Ectodermal cell (in vitro differentiated cells): ENCODE measurements at regions not wholly inside any gene's neighbourhood (a gene's known extent, or its start where the extent isn't known, plus 50 kb on each side); places are given as distances from the start of the nearest gene placed in this dataset.

Experiments
- H3K27ac ChIP-seq: 2 replicates; pipeline ENCODE4 v1.7.0; 2013; ENCODE audit warnings: mild to moderate bottlenecking, low read depth, low read length; ENCODE audit not compliant: insufficient read depth, poor library complexity, severe bottlenecking
- H3K27me3 ChIP-seq: 2 replicates; pipeline ENCODE4 v1.7.0; 2013; ENCODE audit warnings: mild to moderate bottlenecking, low read length; ENCODE audit not compliant: insufficient read depth, control insufficient read depth, poor library complexity, severe bottlenecking
- H3K36me3 ChIP-seq: one replicate; pipeline ENCODE4 v1.7.0; 2013; ENCODE audit warnings: low read length; ENCODE audit not compliant: control insufficient read depth, insufficient read depth
- H3K4me1 ChIP-seq: one replicate; pipeline ENCODE4 v1.7.0; 2013; ENCODE audit warnings: low read length; ENCODE audit not compliant: control insufficient read depth, insufficient read depth
- H3K4me3 ChIP-seq: 2 replicates; pipeline ENCODE4 v1.7.0; 2013; ENCODE audit warnings: low read depth, low read length, control low read depth; ENCODE audit not compliant: insufficient read depth
- H3K9me3 ChIP-seq: 2 replicates; pipeline ENCODE4 v1.7.0; 2013; ENCODE audit warnings: mild to moderate bottlenecking, low read length, moderate library complexity; ENCODE audit not compliant: control insufficient read depth
- WGBS, 2 experiments: methylation state at CpG; one replicate each; pipeline ENCODE4 v1.1.7; 2013; ENCODE audit warnings: missing lambda C conversion rate in 2 of 2; 5-methylcytosine and 5-hydroxymethylcytosine counted together

- H3K27me3 ChIP-seq = no peaks in the 10 kb centered on the region
- H3K27ac ChIP-seq = no peak overlapping the region
- H3K4me1 ChIP-seq = no peaks in the 10 kb centered on the region
- no peak overlapping the region for H3K4me3 ChIP-seq
- H3K9me3 ChIP-seq = no peaks in the 10 kb centered on the region
- 93 to 98% methylated on average over 2 of the region's 2 CpGs for WGBS, 2 experiments
- H3K36me3 ChIP-seq = no peaks in the 10 kb centered on the region
These were observed 395.3 kb downstream of the NYAP2 start for GRCh38 chr2:225794652-225795400.

- H3K9me3 ChIP-seq = no peaks in the 10 kb centered on the region
- H3K4me3 ChIP-seq = no peak overlapping the region
- no peaks in the 10 kb centered on the region for H3K27me3 ChIP-seq
- no peaks in the 10 kb centered on the region for H3K36me3 ChIP-seq
- no peaks in the 10 kb centered on the region for H3K4me1 ChIP-seq
- no peak overlapping the region for H3K27ac ChIP-seq
- 81 to 96% methylated on average over 2 of the region's 2 CpGs for WGBS, 2 experiments
These were observed 394.4 kb downstream of the NYAP2 start for GRCh38 chr2:225793736-225794550.

DNA sequence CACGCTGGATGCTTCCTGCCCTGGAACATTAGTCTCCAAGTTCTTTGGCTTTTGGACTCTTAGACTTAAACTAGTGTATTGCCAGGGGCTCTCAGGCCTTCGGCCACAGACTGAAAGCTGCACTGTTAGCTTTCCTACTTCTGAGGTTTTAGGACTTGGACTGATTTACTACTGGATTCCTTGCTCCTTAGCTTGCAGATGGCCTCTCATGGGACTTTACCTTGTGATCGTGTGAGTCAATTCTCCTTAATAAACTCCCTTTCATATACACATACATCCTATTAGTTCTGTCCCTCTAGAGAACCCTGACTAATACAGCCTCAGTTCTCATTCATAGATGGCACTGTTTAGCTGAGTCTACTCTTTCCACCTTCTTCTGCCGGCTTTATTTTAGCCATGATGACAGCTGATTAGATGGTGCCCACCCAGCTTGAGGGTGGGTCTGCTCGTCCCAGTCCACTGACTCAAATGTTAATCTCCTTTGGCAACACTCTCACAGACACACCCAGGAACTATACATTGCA is 389.1 kb downstream of the NYAP2 start:
- H3K4me1 ChIP-seq = no peaks in the 10 kb centered on the region
- no peak overlapping the region for H3K27ac ChIP-seq
- no peak overlapping the region for H3K4me3 ChIP-seq
- H3K9me3 ChIP-seq = no peaks in the 10 kb centered on the region
- H3K36me3 ChIP-seq = no peaks in the 10 kb centered on the region
- H3K27me3 ChIP-seq = no peaks in the 10 kb centered on the region
- WGBS, 2 experiments = 89 to 91% methylated on average over 5 of the region's 5 CpGs

DNA sequence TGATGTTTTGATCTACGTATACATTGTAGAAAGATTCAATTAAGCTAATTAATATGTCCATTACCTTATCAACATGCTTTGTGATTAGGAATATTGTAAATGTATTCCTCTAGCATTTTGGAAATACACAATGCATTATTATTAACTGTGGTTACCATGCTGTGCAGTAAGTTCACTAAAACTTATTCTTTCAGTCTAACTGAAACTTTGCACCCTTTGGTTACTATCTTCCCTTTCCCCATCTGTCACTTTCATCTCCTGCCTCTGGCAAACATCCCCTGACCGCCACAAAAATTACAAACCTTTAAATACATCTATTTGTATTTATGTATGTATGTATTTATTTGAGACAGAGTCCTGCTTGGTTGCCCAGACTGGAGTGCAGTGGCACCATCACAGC is 388.0 kb downstream of the NYAP2 start:
- H3K4me3 ChIP-seq = no peak overlapping the region

DNA sequence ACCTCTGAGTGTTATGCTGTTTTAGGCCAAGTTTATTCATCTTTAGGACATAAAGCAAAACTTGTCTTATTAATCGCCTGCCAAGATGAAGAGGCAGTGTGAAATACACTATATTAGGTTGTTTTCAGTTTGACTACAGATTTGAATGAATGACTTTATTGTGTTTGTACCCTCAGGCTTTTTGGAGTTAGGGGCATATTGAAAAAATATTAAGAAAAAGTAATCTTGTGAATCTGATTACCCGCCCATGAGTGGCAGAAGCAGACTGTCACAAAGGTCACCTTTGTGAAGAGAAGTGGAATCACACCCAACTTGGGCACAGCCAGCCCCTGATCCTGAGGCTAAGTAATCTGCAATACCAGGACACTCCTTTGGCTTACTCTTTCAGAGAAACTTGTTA is 382.5 kb downstream of the NYAP2 start:
- Histone ChIP-seq H3K4me1 (peaks cover 6% of the 10 kb centered on the region), H3K4me3 (no peak overlapping the region), H3K27me3 (no peaks in the 10 kb centered on the region), H3K9me3 (no peaks in the 10 kb centered on the region), H3K36me3 (no peaks in the 10 kb centered on the region), H3K27ac (no peak overlapping the region)
- 90 to 91% methylated on average over 2 of the region's 2 CpGs for WGBS, 2 experiments

More for the DNA sequence above, 388.0 kb downstream of the NYAP2 start:
- WGBS, 2 experiments = no CpG with 5 or more reads among the region's 2 CpGs
- H3K27me3 ChIP-seq = no peaks in the 10 kb centered on the region
- H3K4me1 ChIP-seq = no peaks in the 10 kb centered on the region
- no peaks in the 10 kb centered on the region for H3K36me3 ChIP-seq
- H3K27ac ChIP-seq = no peak overlapping the region
- H3K9me3 ChIP-seq = no peaks in the 10 kb centered on the region

DNA sequence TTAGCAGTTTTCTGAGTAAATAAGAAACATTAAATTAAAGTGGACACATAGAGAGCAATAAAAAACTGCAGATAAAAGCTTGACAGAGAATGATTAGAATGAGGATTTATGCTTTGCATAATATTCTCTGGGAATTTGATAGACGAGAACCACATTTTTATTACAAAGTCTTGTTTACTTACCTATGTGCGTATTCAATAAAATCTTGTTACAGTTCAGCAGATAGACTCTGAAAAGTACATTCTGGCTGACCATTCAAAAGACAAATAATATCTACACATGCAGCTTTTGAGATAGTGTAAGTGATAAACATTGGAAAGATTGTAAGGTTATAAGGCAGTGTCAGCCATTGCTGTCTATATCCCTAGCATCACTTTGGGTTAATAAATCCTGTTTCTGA is 381.6 kb downstream of the NYAP2 start:
- no peak overlapping the region for H3K4me3 ChIP-seq
- H3K27me3 ChIP-seq = no peaks in the 10 kb centered on the region
- no peak overlapping the region for H3K27ac ChIP-seq
- no peaks in the 10 kb centered on the region for H3K9me3 ChIP-seq
- no peaks in the 10 kb centered on the region for H3K36me3 ChIP-seq
- H3K4me1 ChIP-seq = peaks cover 6% of the 10 kb centered on the region
- WGBS, 2 experiments = 94 to 95% methylated on average over 2 of the region's 2 CpGs

GRCh38 chr2:225779829-225780228 is 380.3 kb downstream of the NYAP2 start:
- H3K4me1 ChIP-seq = peaks cover 6% of the 10 kb centered on the region
- H3K9me3 ChIP-seq = no peaks in the 10 kb centered on the region
- no peaks in the 10 kb centered on the region for H3K36me3 ChIP-seq
- H3K27ac ChIP-seq = no peak overlapping the region
- 89 to 92% methylated on average over 1 of the region's 1 CpG for WGBS, 2 experiments
- no peak overlapping the region for H3K4me3 ChIP-seq
- H3K27me3 ChIP-seq = no peaks in the 10 kb centered on the region

GRCh38 chr2:225773148-225773547 is 373.6 kb downstream of the NYAP2 start:
- no peaks in the 10 kb centered on the region for H3K36me3 ChIP-seq
- no peaks in the 10 kb centered on the region for H3K27me3 ChIP-seq
- H3K4me1 ChIP-seq = no peaks in the 10 kb centered on the region
- WGBS, 2 experiments = 94 to 100% methylated on average over 2 of the region's 2 CpGs
- H3K4me3 ChIP-seq = no peak overlapping the region
- no peak overlapping the region for H3K27ac ChIP-seq
- H3K9me3 ChIP-seq = no peaks in the 10 kb centered on the region

- Histone ChIP-seq H3K36me3 (no peaks in the 10 kb centered on the region), H3K27me3 (no peaks in the 10 kb centered on the region), H3K4me1 (no peaks in the 10 kb centered on the region), H3K4me3 (no peak overlapping the region), H3K9me3 (no peaks in the 10 kb centered on the region), H3K27ac (no peak overlapping the region)
- WGBS, 2 experiments = 88 to 98% methylated on average over 2 of the region's 2 CpGs
These were observed 372.2 kb downstream of the NYAP2 start for GRCh38 chr2:225771701-225772100.

- Histone ChIP-seq H3K4me1 (no peaks in the 10 kb centered on the region), H3K9me3 (no peaks in the 10 kb centered on the region), H3K36me3 (no peaks in the 10 kb centered on the region), H3K4me3 (no peak overlapping the region), H3K27ac (no peak overlapping the region), H3K27me3 (no peaks in the 10 kb centered on the region)
- 93 to 95% methylated on average over 3 of the region's 3 CpGs for WGBS, 2 experiments
These were observed 369.2 kb downstream of the NYAP2 start for GRCh38 chr2:225768741-225769140.
